Liver (tissue), 3 donors: ENCODE measurements at regions not wholly inside any gene's neighbourhood (a gene's known extent, or its start where the extent isn't known, plus 50 kb on each side); places are given as distances from the start of the nearest gene placed in this dataset.

Experiments
- GABPA ChIP-seq, 2 donors: IDR thresholded peaks in 1 of 2; conservative IDR thresholded peaks in 1 of 2; 2 replicates each; pipeline ENCODE4 v1.6.1; 2016; ENCODE audit warnings: antibody characterized with exemption in 2 of 2, mild to moderate bottlenecking in 1 of 2, moderate library complexity in 1 of 2
- HNF4G ChIP-seq: IDR thresholded peaks from 2 replicates; pipeline ENCODE4 v1.6.1; 2016; ENCODE audit warnings: antibody characterized with exemption
- JUND ChIP-seq, 2 donors: IDR thresholded peaks; 2 replicates each; pipeline ENCODE4 v1.6.1; 2016; ENCODE audit warnings: antibody characterized with exemption in 2 of 2
- RAD21 ChIP-seq, 2 donors: IDR thresholded peaks; 2 replicates each; pipeline ENCODE4 v1.6.1; 2016; ENCODE audit warnings: antibody characterized with exemption in 2 of 2, mild to moderate bottlenecking in 2 of 2
- YY1 ChIP-seq: IDR thresholded peaks from 2 replicates; pipeline ENCODE4 v1.6.1; 2016; ENCODE audit warnings: antibody characterized with exemption, mild to moderate bottlenecking
- TF ChIP-seq, protein P1 (sequence below): fragments of 150-350 bp; IDR thresholded peaks from 2 replicates; pipeline ENCODE4 v1.5.1; 2017; ENCODE audit warnings: improper control_type of control experiment, low read depth, low read length; ENCODE audit not compliant: missing input control
- donor health status: healthy.
- donor health status: healthy.

DNA sequence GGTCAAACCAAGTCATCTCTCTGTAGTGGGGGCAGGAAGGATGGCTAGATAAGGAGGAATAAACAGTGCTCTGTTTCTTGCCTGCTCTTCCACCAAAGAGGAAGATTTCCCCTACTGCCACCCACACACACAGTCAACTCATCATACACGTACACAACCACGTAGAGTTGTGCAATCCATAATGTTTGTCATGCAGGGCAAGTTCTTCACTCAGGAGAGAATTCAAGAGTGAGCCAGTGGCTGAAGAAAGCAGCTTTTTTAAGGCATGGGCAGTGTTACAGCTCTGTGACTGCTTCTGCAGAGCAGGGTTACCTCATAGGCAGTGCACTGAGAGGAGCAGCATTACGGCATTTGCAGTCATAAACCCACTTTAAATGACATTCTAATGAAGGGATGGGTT, 283.0 kb downstream of the RND3 start:
- TF ChIP-seq, protein P1, sequence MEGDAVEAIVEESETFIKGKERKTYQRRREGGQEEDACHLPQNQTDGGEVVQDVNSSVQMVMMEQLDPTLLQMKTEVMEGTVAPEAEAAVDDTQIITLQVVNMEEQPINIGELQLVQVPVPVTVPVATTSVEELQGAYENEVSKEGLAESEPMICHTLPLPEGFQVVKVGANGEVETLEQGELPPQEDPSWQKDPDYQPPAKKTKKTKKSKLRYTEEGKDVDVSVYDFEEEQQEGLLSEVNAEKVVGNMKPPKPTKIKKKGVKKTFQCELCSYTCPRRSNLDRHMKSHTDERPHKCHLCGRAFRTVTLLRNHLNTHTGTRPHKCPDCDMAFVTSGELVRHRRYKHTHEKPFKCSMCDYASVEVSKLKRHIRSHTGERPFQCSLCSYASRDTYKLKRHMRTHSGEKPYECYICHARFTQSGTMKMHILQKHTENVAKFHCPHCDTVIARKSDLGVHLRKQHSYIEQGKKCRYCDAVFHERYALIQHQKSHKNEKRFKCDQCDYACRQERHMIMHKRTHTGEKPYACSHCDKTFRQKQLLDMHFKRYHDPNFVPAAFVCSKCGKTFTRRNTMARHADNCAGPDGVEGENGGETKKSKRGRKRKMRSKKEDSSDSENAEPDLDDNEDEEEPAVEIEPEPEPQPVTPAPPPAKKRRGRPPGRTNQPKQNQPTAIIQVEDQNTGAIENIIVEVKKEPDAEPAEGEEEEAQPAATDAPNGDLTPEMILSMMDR: no peak
- peak; percentile 27 to 37 for TF ChIP-seq RAD21 (IDR thresholded peaks at IDR 0.05)
- TF ChIP-seq GABPA (IDR thresholded peaks at IDR 0.05 in 1 of 2, conservative IDR thresholded peaks at IDR 0.05 in 1 of 2): no peak
- no peak for TF ChIP-seq HNF4G
- TF ChIP-seq YY1: no peak
- TF ChIP-seq JUND (IDR thresholded peaks at IDR 0.05): no peak
